ENCODE measurements at regions not wholly inside any gene's neighbourhood (a gene's known extent, or its start where the extent isn't known, plus 50 kb on each side); places are given as distances from the start of the nearest gene placed in this dataset.

DNA sequence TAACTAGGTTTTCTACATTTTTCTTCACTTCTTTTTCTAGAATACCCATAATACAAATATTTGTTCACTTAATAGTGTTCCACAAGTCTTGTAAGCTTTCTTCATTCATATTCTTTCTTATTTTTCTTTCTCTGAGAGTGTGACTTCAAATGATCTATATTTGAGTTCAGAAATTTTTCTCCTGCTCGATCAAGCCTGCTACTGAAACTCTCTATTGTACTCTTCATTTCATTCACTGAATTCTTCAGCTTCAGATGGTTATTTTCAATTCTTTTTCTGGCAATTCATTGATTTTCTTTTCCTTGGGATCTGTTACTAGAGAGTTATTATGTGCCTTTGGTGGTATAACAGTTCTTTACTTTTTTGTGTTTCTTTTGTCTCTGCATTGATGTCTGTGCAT, 82.5 kb upstream of the CAMK1G start:
- Histone ChIP-seq H3K27ac (no peak overlapping the region), H3K4me3 (no peak overlapping the region)
- TF ChIP-seq, protein P1, sequence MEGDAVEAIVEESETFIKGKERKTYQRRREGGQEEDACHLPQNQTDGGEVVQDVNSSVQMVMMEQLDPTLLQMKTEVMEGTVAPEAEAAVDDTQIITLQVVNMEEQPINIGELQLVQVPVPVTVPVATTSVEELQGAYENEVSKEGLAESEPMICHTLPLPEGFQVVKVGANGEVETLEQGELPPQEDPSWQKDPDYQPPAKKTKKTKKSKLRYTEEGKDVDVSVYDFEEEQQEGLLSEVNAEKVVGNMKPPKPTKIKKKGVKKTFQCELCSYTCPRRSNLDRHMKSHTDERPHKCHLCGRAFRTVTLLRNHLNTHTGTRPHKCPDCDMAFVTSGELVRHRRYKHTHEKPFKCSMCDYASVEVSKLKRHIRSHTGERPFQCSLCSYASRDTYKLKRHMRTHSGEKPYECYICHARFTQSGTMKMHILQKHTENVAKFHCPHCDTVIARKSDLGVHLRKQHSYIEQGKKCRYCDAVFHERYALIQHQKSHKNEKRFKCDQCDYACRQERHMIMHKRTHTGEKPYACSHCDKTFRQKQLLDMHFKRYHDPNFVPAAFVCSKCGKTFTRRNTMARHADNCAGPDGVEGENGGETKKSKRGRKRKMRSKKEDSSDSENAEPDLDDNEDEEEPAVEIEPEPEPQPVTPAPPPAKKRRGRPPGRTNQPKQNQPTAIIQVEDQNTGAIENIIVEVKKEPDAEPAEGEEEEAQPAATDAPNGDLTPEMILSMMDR (IDR thresholded peaks at IDR 0.05), result no peak
- no peak for DNase-seq (ENCODE audit: low spot score)

DNA sequence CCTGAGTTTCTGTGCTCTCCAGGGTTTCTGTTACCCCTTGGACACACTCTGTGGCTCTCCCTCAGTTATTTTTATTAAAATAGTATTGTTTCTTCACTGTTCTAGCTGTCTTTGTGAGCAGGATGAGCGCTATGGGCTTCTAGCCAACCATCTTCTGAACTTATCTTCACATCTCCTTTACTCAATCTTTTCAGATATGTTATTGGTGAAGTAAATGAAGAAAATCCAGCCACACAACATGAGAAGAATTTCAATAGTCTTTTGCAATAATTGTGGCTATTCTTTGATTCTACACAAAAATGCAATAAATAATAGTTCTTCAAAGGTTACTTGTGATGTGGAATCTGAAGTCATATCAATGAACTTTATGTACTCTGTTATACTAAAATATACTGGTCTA, 80.3 kb upstream of the CAMK1G start:
- Histone ChIP-seq H3K4me3 (no peak overlapping the region), H3K27ac (no peak overlapping the region)
- TF ChIP-seq, protein P1 (IDR thresholded peaks at IDR 0.05), result no peak
- DNase-seq (ENCODE audit: low spot score), result no peak

DNA sequence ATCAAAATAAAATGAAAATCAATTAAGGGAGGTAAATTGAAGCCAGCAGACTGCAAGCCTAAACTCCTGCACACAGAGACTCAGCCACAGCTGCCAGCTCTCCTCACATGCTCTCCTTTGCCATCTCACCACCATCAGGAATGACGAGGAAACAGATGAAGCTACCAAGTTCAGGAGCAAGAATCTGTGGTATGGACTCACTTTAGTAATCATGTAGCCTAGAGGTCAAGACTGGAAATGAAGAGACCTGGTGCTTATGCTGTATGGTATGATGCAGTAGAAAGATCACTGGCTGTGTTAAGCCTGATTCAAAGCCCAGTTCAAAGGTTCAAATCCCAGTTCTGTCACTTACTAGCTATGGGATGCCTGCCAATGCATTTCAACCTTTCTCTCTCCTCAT, 78.9 kb upstream of the CAMK1G start:
- DNase-seq (ENCODE audit: low spot score), result no peak
- H3K27ac ChIP-seq, result no peak overlapping the region
- H3K4me3 ChIP-seq, result no peak overlapping the region
- TF ChIP-seq, protein P1 (IDR thresholded peaks at IDR 0.05), result no peak

DNA sequence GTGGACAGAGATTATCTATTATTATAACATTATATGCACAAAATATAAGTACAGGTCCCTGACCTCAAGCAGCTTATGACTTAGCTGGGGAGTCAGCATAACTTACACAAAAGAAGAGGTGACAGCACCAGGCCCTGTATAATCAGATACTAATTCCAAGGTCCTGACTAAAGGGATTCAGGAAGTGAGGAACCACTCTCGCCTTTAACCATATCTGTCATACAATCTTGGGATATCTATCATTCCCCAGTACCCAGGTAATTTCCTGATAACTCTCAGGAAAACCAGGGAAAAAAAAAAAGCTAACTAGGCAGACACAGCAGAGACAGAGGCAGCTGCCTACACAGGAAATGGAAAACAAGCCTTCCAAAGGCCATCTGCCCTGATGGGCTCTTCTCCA, 78.5 kb upstream of the CAMK1G start:
- H3K4me3 ChIP-seq, result no peak overlapping the region
- DNase-seq (ENCODE audit: low spot score), result no peak
- TF ChIP-seq, protein P1 (IDR thresholded peaks at IDR 0.05), result no peak
- no peak overlapping the region for H3K27ac ChIP-seq

DNA sequence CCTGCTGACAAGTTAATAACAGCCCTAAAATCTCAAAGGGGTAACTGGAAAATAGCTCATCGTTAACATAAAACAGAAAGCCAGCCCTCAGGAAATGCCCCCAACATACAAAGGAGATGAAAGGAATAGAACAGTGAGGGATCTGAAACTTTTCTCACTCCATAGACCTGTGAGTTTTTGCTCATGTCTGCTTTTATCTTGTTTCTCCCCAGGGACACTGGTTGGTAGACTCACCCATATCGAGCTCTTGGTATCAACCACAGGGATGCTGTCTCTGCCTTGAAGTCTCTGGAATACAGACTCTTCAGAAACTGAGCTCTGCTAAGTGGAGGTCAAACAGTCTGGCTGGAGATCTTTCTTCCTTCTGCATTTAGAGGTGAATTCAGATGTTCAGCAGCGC, 77.4 kb upstream of the CAMK1G start:
- Histone ChIP-seq H3K4me3 (no peak overlapping the region), H3K27ac (no peak overlapping the region)
- TF ChIP-seq, protein P1 (IDR thresholded peaks at IDR 0.05), result no peak
- no peak for DNase-seq (ENCODE audit: low spot score)

DNA sequence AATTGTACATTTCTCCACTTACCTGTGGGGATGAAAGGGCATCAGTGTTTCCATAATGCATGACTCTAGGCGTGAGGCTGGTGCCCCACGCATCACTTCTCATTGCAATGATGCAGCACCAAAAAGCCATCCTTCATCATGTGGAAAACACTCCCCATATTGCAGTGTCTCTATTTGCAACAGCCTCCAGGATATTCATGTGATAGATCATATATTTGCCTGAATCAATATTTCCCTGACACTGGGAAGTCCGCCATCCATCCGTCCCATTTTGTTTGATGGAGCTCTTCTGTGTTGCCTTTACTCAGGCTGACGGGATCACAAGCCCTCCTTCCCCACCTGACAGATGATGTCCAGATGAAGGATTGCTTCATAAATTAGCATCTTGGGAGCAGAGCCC, 74.5 kb upstream of the CAMK1G start:
- Histone ChIP-seq H3K27ac (no peak overlapping the region), H3K4me3 (no peak overlapping the region)
- TF ChIP-seq, protein P1 (IDR thresholded peaks at IDR 0.05), result no peak
- DNase-seq (ENCODE audit: low spot score), result no peak

DNA sequence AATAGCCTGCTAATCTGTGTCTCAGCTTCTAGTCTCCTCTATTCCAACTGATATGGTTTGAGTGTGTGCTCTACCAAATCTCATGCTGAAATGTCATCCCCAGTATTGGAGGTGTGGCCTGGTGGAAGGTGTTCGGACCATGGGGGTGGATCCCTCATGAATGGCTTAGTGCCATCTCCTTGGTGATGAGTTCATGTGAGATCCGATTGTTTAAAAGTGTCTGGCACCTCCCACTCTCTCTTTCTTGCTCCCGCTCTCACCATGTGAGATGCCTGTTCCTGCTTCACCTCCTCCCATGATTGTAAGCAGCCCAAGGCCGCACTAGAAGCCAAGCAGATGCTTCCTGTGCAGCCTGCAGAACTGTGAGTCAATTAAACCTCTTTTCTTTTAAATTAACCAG, 73.5 kb upstream of the CAMK1G start:
- Histone ChIP-seq H3K4me3 (no peak overlapping the region), H3K27ac (no peak overlapping the region)
- DNase-seq (ENCODE audit: low spot score), result no peak
- TF ChIP-seq, protein P1 (IDR thresholded peaks at IDR 0.05), result no peak
